G401 (cell line): ENCODE measurements at regions not wholly inside any gene's neighbourhood (a gene's known extent, or its start where the extent isn't known, plus 50 kb on each side); places are given as distances from the start of the nearest gene placed in this dataset.
A peak's percentile ranks its signal among the peaks of the same experiment; 100 is the strongest.

Experiments
- DNase-seq: peaks from one replicate; pipeline ENCODE4 v3.0.0-alpha.2; 2015; ENCODE audit warnings: low spot score
- in situ Hi-C: cut with HindIII; loops from 2 replicates; pipeline ENCODE4 v1.10.0; 2016; ENCODE audit warnings: low sequenced_read_pairs, mixed read lengths

DNA sequence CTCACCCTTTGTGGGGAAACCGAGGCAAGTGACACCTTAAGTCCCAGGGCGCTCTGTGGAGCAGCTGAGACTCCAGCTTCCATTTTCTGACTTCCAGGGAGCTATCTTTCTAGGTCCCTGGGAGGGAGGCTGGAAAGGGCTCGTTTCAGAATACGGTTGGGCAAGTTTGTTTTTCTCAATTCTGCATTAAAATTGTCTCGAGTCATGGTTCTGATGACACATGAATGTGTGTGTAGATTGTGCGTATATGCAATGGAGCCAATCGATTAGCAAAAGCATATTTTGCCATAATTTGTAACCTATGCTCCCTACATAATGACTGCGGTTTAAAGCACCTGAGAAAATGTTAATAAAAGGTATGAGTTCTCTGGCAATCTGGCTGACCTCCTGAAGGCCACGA, 77.3 kb downstream of the SIK1 start:
- in situ Hi-C loops = no loop called here
- no peak for DNase-seq

DNA sequence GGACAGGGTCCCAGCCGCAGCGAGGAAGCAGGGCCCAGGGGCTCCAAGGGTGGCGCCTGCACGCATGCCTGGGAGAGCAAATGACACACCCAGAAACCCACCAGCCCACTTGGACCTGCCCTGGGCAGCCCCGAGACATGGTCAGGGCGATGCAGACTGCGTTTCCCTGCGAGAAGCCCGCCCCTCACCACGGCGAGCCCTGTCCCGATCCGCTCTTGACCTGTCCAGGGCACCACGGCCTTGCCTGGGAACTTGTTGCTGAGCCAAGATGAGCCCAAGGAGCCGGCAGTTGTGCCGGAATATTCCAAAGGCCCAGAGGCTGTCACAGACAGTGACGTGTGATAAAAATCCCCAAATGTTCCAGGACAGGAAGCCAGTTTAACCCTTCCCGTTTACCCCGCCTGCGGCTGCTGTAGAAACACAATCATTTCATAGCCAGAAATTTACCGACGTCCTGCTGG, 78.1 kb downstream of the SIK1 start:
- no peak for DNase-seq
- in situ Hi-C loops = no loop called here

DNA sequence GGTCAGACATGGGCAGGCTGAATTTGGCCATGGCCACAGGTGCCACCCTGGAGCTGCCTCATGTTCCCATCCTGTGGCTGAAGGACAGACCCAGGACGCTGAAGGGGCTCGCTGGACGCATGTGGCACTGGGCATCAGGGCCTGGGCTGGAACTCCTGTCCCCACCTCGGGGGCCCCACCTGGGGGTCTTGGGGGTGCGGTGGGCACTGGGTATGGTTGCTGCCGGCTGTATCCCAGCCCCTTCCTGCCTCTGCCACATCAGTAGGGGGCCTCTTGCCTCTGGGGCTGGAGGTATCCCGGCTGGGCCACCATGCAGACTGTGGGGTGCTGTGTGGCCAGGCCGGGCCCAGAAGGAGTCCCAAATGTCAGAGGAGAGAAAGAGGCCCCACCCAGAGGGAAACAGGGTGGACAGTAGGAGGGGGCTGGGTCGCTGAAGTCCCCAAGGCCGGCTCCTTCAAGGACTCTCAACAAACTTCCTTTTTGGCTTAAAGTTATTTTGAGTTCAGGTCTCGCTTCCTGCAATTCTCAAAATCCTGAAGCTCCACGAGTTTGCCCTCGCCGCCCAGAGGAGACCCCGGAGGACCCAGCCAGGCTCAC, 78.7 kb downstream of the SIK1 start:
- no peak for DNase-seq
- in situ Hi-C loops = no loop called here

DNA sequence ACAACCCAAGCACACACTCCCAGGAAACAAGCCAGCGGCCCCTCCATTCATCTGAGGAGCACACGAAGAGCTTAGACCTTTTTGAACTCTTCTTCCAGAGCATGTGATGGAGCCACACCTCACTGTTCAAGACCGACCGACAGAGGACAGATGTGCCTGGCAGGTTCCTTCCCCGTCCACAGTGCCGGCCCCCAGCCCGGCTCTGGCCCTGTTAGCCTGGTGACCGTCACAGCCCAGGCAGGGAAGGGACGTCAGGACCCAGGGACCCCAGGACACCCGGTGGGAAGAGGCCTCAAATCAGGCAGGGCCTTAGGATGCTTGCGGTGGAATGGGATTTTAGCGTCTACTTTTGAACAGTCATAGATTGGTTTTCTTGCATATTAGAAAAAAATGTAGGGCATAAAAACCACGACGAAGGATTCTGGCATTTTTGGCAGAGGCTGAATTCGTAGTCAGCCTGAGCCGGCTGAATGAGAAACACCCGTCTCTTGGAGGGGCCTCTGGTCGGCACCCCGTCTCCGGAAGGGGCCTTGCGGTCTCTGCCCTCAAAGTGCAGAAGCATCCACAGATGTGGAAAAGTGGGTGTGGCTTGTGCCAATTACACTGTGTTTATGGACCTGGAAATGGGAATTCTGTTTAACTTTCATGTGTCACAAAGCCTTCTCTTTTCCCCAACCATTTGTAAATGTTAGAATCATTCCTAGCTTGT, 79.3 kb downstream of the SIK1 start:
- no peak for DNase-seq
- in situ Hi-C loops = no loop called here

DNA sequence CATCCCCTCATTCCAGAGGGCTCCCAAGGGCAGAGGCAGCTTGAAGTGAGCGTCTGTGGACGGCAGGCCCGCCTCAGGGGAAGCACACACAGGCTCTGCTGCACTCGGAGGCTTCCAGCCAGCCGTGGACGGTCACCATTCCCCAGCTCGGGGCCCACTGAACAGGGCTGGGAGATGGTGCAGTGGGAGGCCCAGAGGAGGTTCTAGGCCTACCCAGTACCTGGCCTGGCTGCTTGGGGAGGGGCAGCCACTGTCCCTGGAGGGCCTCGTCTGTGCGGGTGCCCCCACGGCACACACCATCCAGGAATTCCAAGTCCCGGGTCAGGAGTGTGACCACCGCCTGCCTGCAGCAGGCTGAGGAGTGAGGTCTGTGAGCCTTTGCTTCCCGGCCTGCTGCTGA, 80.4 kb downstream of the SIK1 start:
- in situ Hi-C loops = no loop called here
- no peak for DNase-seq

DNA sequence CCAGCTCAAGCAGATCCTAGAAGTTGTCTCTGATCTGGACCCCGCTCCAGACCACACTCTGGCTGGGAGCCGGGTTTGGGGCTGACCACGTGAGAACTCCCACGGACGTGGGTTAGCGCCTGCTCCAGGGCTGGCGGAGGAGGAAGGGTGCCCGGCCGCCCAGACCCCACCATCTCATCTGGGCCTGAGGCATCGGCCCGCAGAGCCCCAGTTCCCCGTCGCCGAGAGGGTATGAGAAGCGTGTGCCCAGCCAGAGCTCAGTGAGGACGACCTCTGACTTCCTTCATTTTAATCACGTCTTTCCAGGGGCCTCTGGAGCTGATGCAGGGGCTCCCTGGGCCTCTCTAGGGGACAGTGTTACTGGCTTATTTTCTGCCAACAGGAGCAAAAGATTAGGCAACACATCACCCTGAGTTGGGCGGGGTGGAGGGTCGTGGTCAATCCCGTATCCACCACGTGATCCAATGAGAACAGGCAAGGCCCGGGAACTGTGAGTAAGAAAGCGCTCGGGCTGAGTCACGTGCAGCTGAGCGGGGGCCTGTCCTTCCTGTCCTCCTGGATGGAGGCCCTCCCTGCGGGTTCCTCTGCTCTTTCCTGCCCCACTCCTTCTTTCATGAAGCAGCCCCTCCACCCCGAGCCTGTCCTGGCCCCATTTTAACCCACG, 81.1 kb downstream of the SIK1 start:
- DNase-seq = no peak
- in situ Hi-C loops = no loop called here

DNA sequence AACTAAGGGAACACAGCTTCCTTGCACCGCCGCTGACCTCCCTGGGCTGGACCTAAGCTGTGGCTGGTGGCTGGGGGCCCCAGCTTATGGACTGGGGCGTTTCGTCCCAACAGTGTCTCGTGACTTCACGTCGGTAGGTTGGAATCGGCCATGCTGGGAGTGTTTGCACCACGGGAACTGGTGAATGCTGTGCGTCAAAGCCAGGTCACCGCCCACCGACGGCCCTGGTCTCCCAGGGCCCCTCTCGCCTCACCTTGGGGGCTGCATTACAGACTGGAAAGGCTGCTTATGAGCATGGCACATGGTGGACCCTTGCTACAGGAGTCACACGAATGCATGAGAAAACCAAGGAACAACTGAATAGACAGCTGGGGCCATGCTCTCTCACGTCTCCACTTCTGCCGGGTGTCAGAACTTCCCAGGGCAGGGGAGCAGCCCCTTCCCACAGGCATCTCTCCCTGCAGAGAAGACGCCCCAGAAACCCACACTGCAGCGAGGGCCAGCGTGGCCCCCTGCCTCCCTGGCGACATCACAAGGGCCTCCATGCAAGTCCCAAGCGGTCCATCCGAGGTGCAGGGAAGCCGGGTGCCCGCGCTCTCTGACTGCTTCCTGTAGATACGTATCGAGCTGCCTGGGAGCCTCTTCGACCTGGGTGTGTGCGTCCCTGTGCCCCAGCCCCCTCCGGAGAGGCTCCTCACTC, 81.7 kb downstream of the SIK1 start:
- in situ Hi-C loops = no loop called here
- no peak for DNase-seq

DNA sequence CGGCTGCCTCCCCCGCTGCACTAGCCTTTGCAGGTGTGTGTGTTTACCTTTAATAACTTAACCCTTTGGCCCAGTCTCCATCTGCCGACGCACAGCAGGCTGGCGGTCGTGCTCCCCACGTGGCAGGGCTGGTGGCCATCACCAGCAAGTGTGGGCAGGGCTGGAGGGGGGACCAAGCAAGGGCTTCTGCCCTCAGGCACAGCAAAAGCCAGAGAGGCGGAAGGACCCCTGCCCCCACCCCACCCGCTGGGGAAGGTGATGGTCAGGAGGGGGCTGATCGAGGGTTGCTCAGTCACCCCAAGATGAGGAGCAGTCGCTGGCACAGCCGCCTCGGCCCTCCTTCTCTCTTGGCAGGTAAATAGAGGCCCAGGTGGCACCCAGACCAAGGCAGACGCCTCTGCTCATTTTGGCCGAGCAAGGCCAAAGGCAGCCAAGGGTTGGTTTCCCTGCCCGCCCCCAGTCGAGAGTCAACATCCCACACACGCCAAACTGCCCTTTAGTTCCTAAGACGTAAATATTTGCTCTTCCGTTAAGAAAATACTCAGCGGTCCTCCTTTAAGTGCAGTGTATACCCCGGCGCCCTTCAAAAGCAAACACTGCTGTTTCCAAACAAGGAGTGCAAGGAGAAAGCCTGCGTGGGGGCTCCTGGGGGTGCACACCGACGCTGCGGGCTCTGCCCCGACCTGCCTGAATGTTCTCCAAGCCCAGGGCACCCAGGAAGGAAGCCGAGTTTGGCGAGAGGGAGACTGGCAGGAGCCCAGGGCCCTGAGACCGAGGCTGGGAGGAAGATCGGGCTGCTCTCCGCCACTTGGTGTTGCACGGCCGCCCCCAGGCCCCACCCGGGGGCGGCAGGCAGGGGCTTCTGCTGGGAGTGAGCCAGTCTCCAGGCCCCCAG, 82.7 kb downstream of the SIK1 start:
- in situ Hi-C loops = no loop called here
- peak; percentile 61 for DNase-seq

DNA sequence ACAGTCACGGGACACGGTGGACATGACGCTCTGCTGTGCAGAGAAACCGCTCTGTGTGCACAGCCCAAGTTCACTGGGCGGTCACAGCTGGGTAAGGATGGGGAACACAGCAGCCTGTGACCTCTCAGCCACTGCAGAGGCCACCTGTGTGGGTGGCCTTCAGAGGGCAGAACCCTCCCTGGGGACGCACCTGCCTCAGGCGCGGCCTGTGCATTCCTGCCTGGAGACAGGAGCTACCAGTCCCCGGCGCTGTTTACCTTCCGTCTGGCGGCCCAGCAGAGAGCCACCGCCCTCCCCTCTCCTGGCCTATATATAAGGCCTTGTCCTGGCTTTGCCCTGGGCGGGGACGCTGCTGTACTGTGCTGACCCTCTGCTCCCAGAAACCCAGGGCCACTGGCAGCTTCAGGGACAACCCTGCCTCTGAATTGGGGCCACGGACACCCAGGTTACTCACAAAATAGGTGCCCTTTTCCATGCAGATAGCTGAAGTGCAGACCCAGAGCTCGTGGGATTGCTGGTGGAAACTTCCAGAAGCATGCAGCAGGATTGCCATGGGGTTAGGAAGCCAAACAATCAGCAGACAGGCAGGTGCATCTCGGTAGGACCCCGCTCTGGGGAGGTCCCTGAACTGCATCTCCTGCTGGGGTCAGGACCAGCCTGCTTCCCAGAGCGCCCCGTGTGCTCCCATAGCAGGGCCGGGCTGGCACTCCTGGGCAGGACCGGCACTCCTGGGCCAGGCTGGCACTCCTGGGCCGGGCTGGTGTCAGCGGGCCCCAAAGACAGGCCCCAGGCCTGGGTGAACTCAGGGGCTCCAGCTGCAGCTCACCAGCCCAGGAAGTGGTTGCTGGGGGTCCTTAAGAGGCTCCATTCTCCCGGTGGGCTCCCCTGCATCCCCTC, 83.6 kb downstream of the SIK1 start:
- in situ Hi-C loops = no loop called here
- DNase-seq = no peak

DNA sequence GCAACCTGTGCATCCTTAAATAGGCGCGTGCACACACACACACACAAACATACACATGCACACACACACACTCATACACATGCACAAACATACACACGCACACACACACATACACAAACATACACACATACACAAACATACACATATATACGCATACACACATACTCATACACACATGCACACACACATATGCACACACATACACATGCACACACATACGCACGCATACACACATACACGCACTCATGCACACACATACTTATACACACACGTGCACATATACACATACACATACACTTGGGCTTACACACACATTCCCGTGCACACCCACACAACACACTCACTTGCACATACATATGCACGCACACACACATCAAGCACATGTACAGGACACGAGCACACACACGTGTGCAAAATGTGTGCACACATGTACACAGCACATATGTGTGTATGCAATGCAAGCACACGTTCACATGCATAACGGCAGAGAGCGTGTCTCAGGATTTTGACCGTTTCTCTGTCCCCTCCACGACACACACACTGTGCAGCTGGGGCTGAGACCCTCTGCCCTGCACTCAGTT, 84.5 kb downstream of the SIK1 start:
- no peak for DNase-seq
- in situ Hi-C loops = no loop called here

DNA sequence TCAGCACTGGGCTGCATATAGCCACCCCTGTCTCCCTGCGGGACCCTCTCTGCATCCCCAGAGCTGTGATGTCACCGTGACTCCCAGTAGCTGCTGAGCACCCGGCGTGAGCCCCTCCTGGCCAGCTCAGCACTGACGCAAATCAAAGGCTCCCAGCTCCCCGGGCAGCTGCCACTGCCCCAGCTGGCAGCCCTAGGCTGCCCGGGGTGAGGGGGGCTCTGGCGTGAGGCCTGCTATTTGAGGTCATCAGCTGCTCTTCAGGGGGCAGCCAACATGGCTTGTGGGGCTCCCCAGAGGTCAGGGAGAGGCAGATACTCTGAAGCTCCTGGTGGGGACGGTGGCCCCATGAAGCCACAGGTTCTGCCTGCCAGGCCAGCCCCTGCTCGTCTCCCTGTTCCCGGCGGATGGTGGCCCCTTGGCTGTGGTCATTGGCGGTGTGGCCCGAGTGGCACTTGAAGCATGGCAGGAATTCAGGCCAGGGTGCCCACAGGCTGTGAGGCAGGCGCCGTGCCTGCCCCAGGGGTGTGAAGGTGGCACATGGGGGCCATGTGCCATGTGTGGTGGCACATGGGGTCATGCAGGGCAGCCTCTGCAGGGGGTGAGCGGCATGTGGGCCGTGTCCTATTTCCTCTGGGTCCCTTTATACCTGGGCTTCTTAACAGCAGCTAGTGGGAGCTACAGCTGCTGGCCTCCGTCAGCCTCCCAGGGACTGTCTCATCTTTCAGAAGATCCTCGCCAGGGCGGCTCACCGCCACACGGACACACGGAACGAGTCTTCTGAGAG, 85.4 kb downstream of the SIK1 start:
- in situ Hi-C loops = no loop called here
- DNase-seq = no peak

DNA sequence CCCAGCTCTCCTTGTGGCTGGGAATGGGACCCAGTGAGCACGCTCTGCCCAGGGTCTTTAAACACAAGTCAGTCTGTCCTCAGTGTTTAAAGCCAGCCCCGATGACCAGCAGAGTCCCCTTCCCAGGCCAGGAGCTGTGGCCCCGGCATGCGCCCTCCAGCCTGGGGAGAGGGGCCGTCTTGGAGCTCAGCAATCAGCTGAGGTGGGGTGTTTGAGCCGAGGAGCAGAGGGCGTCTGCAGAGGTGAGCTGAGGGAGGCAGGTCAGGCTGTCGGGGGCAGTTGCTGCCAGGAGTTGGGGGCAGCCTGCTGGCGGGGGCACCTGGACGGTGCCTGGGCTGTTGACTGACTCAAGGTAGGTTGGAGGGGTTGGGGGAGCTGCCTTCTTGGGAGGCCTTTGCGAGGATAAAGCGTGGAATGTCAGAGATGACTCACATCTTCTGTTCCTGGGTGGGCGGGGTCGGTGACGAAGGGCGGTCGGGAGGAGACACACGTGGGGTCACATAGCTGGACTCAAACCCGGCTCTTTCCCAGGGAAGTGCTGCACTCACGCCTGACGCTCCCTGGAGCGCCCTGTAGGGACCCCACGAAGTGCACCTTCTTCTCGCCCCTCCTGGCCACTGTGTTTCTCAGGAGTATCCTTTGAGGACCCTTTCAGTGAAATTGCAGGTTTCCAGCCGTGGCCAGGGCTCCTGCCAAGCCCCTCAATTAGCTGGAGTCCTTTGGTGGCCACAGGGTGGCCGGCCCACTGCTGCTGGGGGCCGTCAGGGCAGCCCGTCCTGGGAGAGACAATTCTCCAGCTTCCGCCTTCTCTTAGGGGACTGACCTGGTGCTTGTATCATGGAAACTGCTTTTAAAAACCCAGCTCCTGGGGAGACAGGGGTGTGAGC, 86.2 kb downstream of the SIK1 start:
- in situ Hi-C loops = no loop called here
- no peak for DNase-seq

DNA sequence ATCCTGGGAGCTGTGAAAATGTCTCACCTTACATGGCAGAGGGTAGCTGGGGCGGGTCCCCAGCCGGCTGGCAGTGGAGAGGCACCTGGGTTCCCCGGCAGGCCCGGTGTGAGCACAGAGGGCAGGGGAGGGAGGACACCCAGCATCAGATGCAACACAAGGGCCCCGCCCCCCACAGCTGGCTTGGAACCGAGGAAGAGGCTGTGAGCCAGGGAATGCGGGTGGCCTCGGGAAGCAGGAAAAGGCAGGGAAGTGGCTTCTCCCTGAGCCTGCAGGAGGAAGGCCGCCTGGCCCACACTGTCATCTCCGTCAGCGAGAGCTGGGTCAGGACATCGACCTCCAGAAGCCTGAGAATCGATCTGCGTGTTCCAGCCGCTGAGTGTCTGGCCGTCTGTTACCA, 87.3 kb downstream of the SIK1 start:
- no peak for DNase-seq
- in situ Hi-C loops = no loop called here

DNA sequence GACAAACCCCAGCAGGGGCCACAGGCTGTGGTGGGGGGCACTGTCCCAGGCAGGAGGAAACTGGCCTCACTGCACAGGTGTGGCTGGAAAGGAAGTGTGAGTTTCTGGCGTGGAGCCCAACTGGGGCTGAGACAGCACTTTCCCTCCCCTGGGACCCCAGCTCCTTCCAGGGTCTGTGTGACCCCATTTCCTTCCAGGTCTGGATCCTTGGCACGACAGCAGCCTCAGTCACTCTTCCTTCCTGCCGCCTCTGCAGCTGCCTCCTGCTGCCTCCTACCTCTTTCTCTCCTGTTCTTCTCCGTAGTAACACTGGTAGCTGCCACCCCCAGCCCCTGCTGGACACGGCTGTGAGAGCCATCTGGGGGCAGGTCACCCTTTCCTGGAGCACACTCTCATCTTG, 88.0 kb downstream of the SIK1 start:
- no peak for DNase-seq
- in situ Hi-C loops = no loop called here

DNA sequence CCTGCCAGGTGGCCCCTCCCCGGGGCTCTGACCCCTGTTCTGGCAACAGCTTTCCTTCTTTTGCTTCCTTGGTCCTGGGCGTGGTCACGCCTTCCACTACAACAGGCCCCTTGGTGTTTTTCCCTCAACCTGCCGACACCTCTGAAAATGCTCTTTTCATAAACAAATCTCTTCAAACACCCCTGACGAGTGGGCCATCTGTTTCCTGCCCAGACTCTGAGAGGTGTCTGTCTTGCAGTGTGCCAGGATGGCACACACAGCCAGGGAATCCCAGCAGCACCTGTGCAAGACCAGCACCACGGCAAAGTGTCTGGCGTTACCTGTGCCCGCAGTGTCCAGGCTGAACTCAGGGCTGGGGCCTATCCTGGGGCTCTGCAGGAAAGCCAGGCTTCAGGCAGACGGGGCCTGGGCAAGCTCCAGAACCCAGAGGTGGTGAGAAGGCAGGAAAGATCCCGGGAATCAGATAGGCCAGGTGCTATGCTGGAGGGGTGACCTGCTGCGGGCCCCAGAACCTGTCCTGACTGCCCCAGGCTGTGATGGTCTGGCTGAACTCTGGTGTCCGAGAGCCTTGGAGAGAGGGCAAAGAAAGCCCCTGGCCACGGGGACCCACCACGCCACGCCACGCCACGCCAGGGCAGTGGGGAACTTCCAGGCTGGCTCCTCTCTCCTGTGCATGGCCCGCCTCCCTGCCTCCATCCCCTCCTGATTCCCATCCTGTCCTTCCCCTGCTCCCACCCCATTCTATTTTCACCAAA, 88.9 kb downstream of the SIK1 start:
- DNase-seq = peak; percentile 87
- in situ Hi-C loops = no loop called here

DNA sequence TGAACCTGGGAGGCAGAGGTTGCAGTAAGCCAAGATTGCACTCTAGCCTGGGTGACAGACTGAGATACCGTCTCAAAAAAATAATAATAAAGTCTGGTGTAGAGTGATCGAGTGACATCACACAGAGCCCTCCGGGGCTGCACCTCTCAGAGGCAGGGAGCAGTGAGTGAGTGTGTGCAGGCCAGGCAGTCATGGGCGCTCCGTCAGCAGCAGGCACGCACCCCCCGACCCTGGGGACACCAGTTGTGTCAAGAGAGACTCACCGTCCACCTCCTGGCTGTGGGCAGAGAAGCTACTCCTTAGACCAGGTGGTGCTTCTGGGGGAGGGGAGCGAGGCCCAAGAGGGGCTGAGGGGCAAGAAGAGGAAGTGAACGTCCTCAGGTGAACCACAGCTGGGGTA, 91.8 kb downstream of the SIK1 start:
- no peak for DNase-seq
- in situ Hi-C loops = no loop called here
